Prostate gland (tissue), 2 donors: ENCODE measurements at regions not wholly inside any gene's neighbourhood (a gene's known extent, or its start where the extent isn't known, plus 50 kb on each side); places are given as distances from the start of the nearest gene placed in this dataset.

Source experiments
- DNase-seq: peaks from one replicate; pipeline ENCODE4 v3.0.0-alpha.2; 2019; ENCODE audit warnings: low spot score
- H3K27ac ChIP-seq, 2 donors: fragments of 200-600 bp; sonication (generic); 2 replicates each; pipeline ENCODE4 v1.5.1; 2017 to 2019
- H3K27me3 ChIP-seq: fragments of 200-600 bp; sonication (generic); replicated peaks from 2 replicates; pipeline ENCODE4 v1.5.1; 2019; ENCODE audit not compliant: insufficient read depth
- H3K36me3 ChIP-seq, 2 donors: fragments of 200-600 bp; sonication (generic); 1 replicate in 1 of 2; 2 replicates in 1 of 2; pipeline versions ENCODE4 v1.5.1 to v1.8.1; 2017 to 2019
- H3K4me1 ChIP-seq: fragments of 200-600 bp; sonication (generic); replicated peaks from 2 replicates; pipeline ENCODE4 v1.5.1; 2019
- H3K4me3 ChIP-seq, 2 donors: fragments of 200-600 bp; sonication (generic); 2 replicates each; pipeline ENCODE4 v1.5.1; 2017 to 2019
- H3K9me3 ChIP-seq: fragments of 200-600 bp; sonication (generic); 2 replicates; pipeline ENCODE4 v1.5.1; 2017
- CTCF ChIP-seq, 4 experiments: fragments of 200-600 bp in 2 of 4; fragments of 450-650 bp in 2 of 4; sonication (generic) in 2 of 4; IDR thresholded peaks; 1 replicate in 3 of 4; 2 replicates in 1 of 4; pipeline ENCODE4 v1.5.1; 2016 to 2019; ENCODE audit warnings: antibody characterized with exemption in 4 of 4, mild to moderate bottlenecking in 2 of 4, moderate library complexity in 2 of 4
- POLR2A ChIP-seq: fragments of 450-650 bp; IDR thresholded peaks from one replicate; pipeline ENCODE4 v1.6.1; 2016; ENCODE audit warnings: antibody characterized with exemption, mild to moderate bottlenecking
- POLR2AphosphoS5 ChIP-seq: sonication (generic); formaldehyde crosslinking; IDR thresholded peaks from one replicate; pipeline ENCODE4 v1.6.1; 2017; ENCODE audit warnings: antibody characterized with exemption
- WGBS: methylation state at CpG from one replicate; pipeline ENCODE4 v1.1.5; 2018; 5-methylcytosine and 5-hydroxymethylcytosine counted together
- intact Hi-C: fragments of 100-400 bp; cut with DNase I; formaldehyde crosslinking; loops from one replicate; pipeline ENCODE4 v1.14.2; 2022

DNA sequence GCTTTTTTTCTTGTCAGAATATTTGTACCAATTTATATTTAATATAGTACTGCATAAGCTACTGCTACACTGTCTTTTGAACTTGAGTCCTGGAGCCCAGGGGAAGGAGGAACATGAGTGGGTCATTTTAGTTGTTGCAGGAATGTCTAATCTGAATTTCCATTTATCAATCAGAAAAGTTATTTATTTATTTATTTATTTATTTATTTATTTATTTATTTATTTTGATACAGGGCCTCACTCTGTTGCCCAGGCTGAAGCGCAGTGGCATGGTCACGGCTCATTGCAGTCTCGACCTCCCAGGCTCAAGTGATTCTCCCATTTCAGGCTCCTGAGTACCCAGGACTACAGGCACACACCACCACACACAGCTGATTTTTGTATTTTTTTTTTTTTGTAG, 712.6 kb downstream of the NR2F1-AS1 start:
- Histone ChIP-seq H3K4me3 (no peak overlapping the region), H3K36me3 (no peaks in the 10 kb centered on the region), H3K27me3 (no peaks in the 10 kb centered on the region), H3K4me1 (no peaks in the 10 kb centered on the region), H3K9me3 (no peaks in the 10 kb centered on the region), H3K27ac (no peak overlapping the region)
- no peak for TF ChIP-seq CTCF (IDR thresholded peaks at IDR 0.05)
- no peak for TF ChIP-seq POLR2AphosphoS5
- TF ChIP-seq POLR2A, result no peak
- DNase-seq, result no peak
- 96% methylated on average over 3 of the region's 3 CpGs for WGBS
- intact Hi-C loops, result no loop called here

DNA sequence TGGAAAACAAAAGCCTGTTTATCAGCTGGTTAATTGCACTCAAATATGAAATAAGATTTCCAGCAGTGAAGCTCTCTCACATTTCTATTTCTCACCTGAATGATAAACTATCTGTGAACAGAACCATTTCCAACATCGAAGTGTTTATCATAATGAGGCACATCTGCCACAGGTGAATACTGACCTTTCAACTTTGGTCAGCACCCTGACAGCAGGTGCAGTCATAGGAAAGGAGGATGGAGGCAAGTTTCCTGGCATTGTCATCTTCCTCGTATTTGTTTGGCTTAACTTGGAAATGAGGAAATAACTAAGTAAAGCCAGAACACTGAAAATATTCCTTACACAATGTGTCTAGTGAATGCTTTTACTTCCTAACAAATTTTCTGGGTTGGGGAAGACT, 716.4 kb downstream of the NR2F1-AS1 start:
- intact Hi-C loops, result no loop called here
- Histone ChIP-seq H3K27ac (no peak overlapping the region), H3K4me1 (no peaks in the 10 kb centered on the region), H3K27me3 (no peaks in the 10 kb centered on the region), H3K9me3 (no peaks in the 10 kb centered on the region), H3K36me3 (no peaks in the 10 kb centered on the region), H3K4me3 (no peak overlapping the region)
- DNase-seq, result no peak
- TF ChIP-seq POLR2AphosphoS5 (no peak), POLR2A (no peak), CTCF (IDR thresholded peaks at IDR 0.05) (no peak)
- 55% methylated on average over 2 of the region's 2 CpGs for WGBS

DNA sequence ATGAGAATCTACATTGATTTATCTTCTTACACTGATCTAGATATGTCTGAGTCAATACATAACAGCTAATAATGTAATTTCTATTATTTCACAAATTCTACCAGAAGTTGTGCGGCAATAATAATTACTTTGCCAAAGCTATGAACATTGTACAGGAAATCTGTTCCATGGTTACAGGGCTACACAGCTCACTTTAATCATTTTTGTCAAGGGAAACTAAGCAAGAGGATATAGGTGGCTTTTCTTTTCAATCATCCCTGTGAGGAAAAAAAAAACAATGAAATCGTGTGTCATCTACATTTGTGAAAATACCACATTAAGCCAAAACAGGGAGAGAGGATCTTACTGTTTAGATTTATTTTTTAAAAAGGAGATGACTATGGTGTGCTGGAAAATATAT, 717.4 kb downstream of the NR2F1-AS1 start:
- no peaks in the 10 kb centered on the region for H3K9me3 ChIP-seq
- 97% methylated on average over 2 of the region's 2 CpGs for whole genome bisulfite sequencing
- intact Hi-C loops, result no loop called here

DNA sequence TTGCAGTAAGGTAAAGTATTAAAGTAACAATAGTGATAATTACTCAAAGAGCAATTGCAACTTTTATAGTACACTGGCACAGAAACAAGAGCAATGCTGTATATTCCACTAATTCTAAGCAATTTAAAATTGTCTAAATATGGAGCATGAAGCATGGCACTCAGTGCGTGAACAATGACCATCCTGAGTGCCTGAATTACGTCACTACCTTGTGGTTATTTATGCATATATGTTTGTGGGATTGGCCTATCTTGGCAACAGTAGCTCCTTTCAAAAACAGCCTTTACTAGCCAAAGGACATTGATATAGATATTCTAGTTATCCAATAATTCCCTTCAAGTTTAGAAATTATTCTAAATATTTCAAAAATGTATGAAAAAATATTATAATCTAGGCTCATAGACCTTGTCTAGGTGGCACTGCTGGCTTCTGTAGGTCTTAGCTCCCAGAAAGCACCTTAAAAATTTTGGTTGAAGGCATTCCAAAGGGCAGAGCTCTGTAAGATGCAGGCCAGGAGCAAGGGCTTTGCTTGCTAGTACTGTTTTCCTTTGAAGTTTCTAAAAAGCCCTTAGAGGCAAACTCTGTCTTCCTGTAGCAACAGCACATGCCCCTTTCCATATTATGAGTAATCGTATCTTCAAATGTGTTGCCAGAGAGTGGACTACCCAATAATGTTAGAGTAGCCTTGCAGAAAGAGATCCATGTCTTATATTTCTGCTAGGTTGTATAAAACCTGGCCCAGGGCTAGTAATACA, 719.3 kb downstream of the NR2F1-AS1 start:
- no peak for TF ChIP-seq POLR2AphosphoS5
- no peak for TF ChIP-seq CTCF (IDR thresholded peaks at IDR 0.05)
- TF ChIP-seq POLR2A, result no peak
- H3K4me1 ChIP-seq, result no peaks in the 10 kb centered on the region
- WGBS, result 84% methylated on average over 3 of the region's 3 CpGs
- no peaks in the 10 kb centered on the region for H3K36me3 ChIP-seq
- no peak for DNase-seq
- intact Hi-C loops, result no loop called here
- H3K4me3 ChIP-seq, result no peak overlapping the region
- H3K27ac ChIP-seq, result no peak overlapping the region
- no peaks in the 10 kb centered on the region for H3K9me3 ChIP-seq
- H3K27me3 ChIP-seq, result no peaks in the 10 kb centered on the region

More for the DNA sequence above, 717.4 kb downstream of the NR2F1-AS1 start:
- H3K27ac ChIP-seq, result no peak overlapping the region
- no peak overlapping the region for H3K4me3 ChIP-seq
- no peaks in the 10 kb centered on the region for H3K4me1 ChIP-seq
- no peak for TF ChIP-seq POLR2AphosphoS5
- no peak for TF ChIP-seq POLR2A
- no peak for TF ChIP-seq CTCF (IDR thresholded peaks at IDR 0.05)
- no peak for DNase-seq
- no peaks in the 10 kb centered on the region for H3K27me3 ChIP-seq
- H3K36me3 ChIP-seq, result no peaks in the 10 kb centered on the region

DNA sequence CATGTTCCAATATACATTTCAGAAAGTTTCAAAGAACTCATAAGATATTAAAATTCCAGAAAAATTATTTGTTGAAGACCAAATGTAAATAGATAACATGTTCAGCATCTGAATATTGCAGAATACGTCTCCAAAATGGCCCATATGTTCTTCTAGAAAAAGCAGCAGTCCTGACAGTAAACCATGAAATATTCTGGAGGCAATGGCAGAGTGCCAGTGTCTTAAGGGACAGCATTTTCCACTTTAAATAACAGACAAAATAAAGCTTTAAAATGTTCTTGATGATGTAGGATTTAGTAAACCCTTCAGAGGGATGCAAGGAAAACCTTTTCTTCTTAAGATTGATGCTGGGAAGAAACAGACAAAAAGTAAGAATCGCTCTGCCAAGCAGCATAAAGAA, 721.0 kb downstream of the NR2F1-AS1 start:
- WGBS, result 82% methylated on average over 2 of the region's 2 CpGs
- TF ChIP-seq CTCF (IDR thresholded peaks at IDR 0.05) (no peak), POLR2A (no peak), POLR2AphosphoS5 (no peak)
- Histone ChIP-seq H3K9me3 (no peaks in the 10 kb centered on the region), H3K4me3 (no peak overlapping the region), H3K36me3 (no peaks in the 10 kb centered on the region), H3K27ac (no peak overlapping the region), H3K27me3 (no peaks in the 10 kb centered on the region), H3K4me1 (no peaks in the 10 kb centered on the region)
- no peak for DNase-seq
- intact Hi-C loops, result no loop called here
